ENCODE measurements at regions not wholly inside any gene's neighbourhood (a gene's known extent, or its start where the extent isn't known, plus 50 kb on each side); places are given as distances from the start of the nearest gene placed in this dataset.
A peak's percentile ranks its signal among the peaks of the same experiment; 100 is the strongest.

- DNase-seq (ENCODE audit: low spot score in 2 of 2), result no peak
- intact Hi-C loops (cut with DNase I; ENCODE audit: low total_unique reads), result no loop called here
These were observed 52.4 kb upstream of the GNAI1 start for GRCh38 chr7:80082213-80082612.

GRCh38 chr7:80078886-80079285, 55.7 kb upstream of the GNAI1 start:
- H3K4me3 ChIP-seq (ENCODE audit: low read depth, poor library complexity, severe bottlenecking), result no peak overlapping the region
- intact Hi-C loops (cut with DNase I; ENCODE audit: low total_unique reads), result no loop called here
- WGBS, 2 donors, result 73 to 81% methylated on average over 3 of the region's 3 CpGs

More at GRCh38 chr7:80082213-80082612, 52.4 kb upstream of the GNAI1 start:
- TF ChIP-seq POLR2A (IDR thresholded peaks at IDR 0.05), result no peak
- TF ChIP-seq CTCF (IDR thresholded peaks at IDR 0.05), result no peak
- no peak overlapping the region for H3K4me3 ChIP-seq (ENCODE audit: low read depth, poor library complexity, severe bottlenecking)

GRCh38 chr7:80078159-80078731, 56.4 kb upstream of the GNAI1 start:
- TF ChIP-seq POLR2A (IDR thresholded peaks at IDR 0.05), result no peak
- H3K4me3 ChIP-seq (ENCODE audit: low read depth, poor library complexity, severe bottlenecking), result peak overlapping the region; percentile 14
- 10 to 12% methylated on average over 5 of the region's 5 CpGs for WGBS, 2 donors
- intact Hi-C loops (cut with DNase I; ENCODE audit: low total_unique reads), result no loop called here
- DNase-seq (ENCODE audit: low spot score in 2 of 2), result no peak

More at GRCh38 chr7:80078886-80079285, 55.7 kb upstream of the GNAI1 start:
- no peak for DNase-seq (ENCODE audit: low spot score in 2 of 2)
- TF ChIP-seq POLR2A (IDR thresholded peaks at IDR 0.05) (no peak), CTCF (IDR thresholded peaks at IDR 0.05) (no peak)

- intact Hi-C loops (cut with DNase I; ENCODE audit: low total_unique reads), result no loop called here
- WGBS, 2 donors, result 36 to 84% methylated on average over 2 of the region's 2 CpGs
- H3K4me3 ChIP-seq (ENCODE audit: low read depth, poor library complexity, severe bottlenecking), result no peak overlapping the region
- DNase-seq (ENCODE audit: low spot score in 2 of 2), result no peak
- no peak for TF ChIP-seq POLR2A (IDR thresholded peaks at IDR 0.05)
- TF ChIP-seq CTCF (IDR thresholded peaks at IDR 0.05), result no peak
These were observed 64.2 kb upstream of the GNAI1 start for GRCh38 chr7:80070391-80070790.

GRCh38 chr7:80066639-80067038, 68.0 kb upstream of the GNAI1 start:
- DNase-seq (ENCODE audit: low spot score in 2 of 2), result no peak
- no peak overlapping the region for H3K4me3 ChIP-seq (ENCODE audit: low read depth, poor library complexity, severe bottlenecking)
- intact Hi-C loops (cut with DNase I; ENCODE audit: low total_unique reads), result no loop called here
- TF ChIP-seq CTCF (IDR thresholded peaks at IDR 0.05) (no peak), POLR2A (IDR thresholded peaks at IDR 0.05) (no peak)
- 70 to 82% methylated on average over 1 of the region's 1 CpG for WGBS, 2 donors

- intact Hi-C loops (cut with DNase I; ENCODE audit: low total_unique reads), result no loop called here
- DNase-seq (ENCODE audit: low spot score in 2 of 2), result no peak
- WGBS, 2 donors, result 61 to 62% methylated on average over 4 of the region's 4 CpGs
- no peak overlapping the region for H3K4me3 ChIP-seq (ENCODE audit: low read depth, poor library complexity, severe bottlenecking)
- no peak for TF ChIP-seq CTCF (IDR thresholded peaks at IDR 0.05)
- TF ChIP-seq POLR2A (IDR thresholded peaks at IDR 0.05), result no peak
These were observed 70.8 kb upstream of the GNAI1 start for GRCh38 chr7:80063834-80064233.
